ENCODE measurements at regions not wholly inside any gene's neighbourhood (a gene's known extent, or its start where the extent isn't known, plus 50 kb on each side); places are given as distances from the start of the nearest gene placed in this dataset.
"Not testable (repeated sequence)": the region's sequence is repeated elsewhere in the genome, so short reads cannot be mapped to it uniquely, and the experiment has no call there.

DNA sequence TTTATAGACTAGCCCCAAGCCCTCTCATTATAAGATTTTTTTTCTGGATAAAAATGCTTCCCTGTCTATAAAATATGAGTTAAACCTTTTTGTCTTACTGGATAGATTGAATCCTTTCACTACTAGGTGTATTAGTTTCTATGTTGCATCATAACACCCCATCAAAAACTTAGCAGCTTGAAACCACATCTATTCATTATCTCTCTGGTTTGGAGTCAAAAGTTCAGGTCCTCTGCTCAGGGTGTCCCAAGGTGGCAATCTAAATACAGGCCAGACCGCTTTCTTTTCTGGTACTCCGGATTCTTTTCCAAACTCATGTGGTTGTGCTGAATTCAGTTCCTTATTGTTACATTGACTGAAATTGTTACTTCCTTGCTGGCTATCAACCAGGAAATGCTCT lies 515.5 kb downstream of the PDHA2 start:
- Histone ChIP-seq H3K4me1 (no peaks in the 10 kb centered on the region; the same call in 1 of the 2 replicates), H3K36me3 (replicated peaks) (no peaks in the 10 kb centered on the region), H3K4me3 (no peak overlapping the region), H3K9me3 (no peaks in the 10 kb centered on the region), H3K27me3 (ENCODE audit: low read depth) (no peaks in the 10 kb centered on the region)
- in situ Hi-C loops (cut with MboI; ENCODE audit: low sequenced_read_pairs) = no loop called here
- DNase-seq (ENCODE audit: low spot score in 2 of 2) = no peak

DNA sequence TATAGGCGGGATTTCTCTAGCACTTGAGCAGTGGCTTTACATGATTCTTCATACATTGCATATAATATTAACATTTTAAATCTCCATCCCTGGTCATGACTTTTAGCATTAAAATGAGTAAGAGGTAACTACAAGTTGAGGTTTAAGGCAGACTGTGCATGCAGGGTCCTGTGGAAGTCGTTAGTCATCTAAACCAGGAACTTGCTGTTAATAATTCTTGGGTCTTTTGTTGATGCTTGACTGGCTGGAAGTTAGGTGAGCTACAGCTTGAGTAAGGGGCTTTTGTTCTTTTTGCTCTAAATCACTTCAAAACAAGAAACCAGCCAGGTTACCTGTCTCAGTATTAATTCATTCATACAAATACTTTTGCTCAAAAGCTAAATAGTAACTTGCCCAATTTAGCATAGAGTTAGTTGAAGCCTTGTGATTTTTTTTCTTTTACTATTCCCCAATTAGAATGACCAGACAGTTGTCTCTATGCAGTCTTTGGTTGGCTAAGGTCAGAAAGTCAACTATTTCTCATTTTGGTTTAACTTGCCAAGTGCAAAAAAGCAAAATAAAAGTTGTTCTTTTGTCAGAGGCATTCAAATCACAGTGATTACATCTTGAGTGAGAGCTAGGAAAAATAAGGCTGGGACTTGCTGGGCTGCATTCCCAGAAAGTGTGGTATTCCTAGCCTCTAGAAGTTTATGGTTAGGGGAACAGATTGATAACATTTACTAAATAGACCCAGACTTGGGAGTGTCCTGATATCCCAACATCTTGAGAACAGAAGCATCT lies 516.9 kb downstream of the PDHA2 start:
- Histone ChIP-seq H3K27me3 (ENCODE audit: low read depth) (no peaks in the 10 kb centered on the region), H3K9me3 (no peaks in the 10 kb centered on the region), H3K36me3 (replicated peaks) (no peaks in the 10 kb centered on the region), H3K4me1 (no peaks in the 10 kb centered on the region; the same call in 1 of the 2 replicates), H3K4me3 (no peak overlapping the region)
- no peak for DNase-seq (ENCODE audit: low spot score in 2 of 2)
- in situ Hi-C loops (cut with MboI; ENCODE audit: low sequenced_read_pairs) = no loop called here

DNA sequence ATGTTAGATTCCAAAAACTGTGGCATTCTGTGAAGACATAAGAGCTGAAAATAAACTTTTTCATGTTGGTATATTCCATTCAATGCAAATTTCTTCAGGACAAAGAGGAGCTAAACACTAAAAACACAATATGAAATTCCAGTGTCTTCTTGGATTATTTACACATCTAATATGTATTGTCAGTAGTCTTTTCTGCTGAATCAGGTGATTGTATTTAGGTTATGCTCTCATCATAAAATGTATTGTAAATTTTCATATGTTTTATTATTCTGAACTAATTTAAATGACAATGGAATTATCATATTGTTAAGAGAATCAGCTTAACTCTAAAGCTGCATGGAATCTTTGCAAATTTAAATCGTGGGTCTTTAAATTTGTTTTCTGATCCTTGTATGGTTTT lies 526.7 kb downstream of the PDHA2 start:
- Histone ChIP-seq H3K9me3 (no peaks in the 10 kb centered on the region), H3K4me3 (no peak overlapping the region), H3K36me3 (replicated peaks) (no peaks in the 10 kb centered on the region), H3K4me1 (peaks cover 7% of the 10 kb centered on the region), H3K27me3 (ENCODE audit: low read depth) (no peaks in the 10 kb centered on the region)
- peak in 1 of 2 experiments; percentile 28 for DNase-seq (ENCODE audit: low spot score in 2 of 2)
- in situ Hi-C loops (cut with MboI; ENCODE audit: low sequenced_read_pairs) = no loop called here

DNA sequence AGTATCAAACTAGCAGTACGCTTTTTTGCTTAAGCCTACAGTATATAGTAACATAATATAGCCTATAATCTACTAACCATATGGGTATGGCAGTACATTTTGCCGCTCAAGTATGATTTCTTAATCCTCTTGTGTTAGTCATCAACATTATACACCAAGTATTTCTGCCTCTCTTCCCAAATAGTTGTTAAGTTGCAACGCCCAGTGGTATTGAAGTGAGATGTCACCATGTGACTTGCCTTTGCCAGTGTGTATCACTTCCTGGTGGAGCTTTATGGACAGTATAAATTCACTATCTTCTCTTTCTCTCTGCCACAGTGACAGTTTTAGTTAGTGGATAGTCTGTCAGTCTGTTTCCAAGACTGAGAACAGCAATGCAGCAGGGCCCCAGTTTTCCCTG lies 535.5 kb downstream of the PDHA2 start:
- no peaks in the 10 kb centered on the region for H3K4me1 ChIP-seq
- H3K9me3 ChIP-seq = no peaks in the 10 kb centered on the region
- H3K4me3 ChIP-seq = no peak overlapping the region
- in situ Hi-C loops (cut with MboI; ENCODE audit: low sequenced_read_pairs) = no loop called here
- DNase-seq (ENCODE audit: low spot score in 2 of 2) = no peak
- no peaks in the 10 kb centered on the region for H3K27me3 ChIP-seq (ENCODE audit: low read depth)
- no peaks in the 10 kb centered on the region for H3K36me3 ChIP-seq (replicated peaks)

DNA sequence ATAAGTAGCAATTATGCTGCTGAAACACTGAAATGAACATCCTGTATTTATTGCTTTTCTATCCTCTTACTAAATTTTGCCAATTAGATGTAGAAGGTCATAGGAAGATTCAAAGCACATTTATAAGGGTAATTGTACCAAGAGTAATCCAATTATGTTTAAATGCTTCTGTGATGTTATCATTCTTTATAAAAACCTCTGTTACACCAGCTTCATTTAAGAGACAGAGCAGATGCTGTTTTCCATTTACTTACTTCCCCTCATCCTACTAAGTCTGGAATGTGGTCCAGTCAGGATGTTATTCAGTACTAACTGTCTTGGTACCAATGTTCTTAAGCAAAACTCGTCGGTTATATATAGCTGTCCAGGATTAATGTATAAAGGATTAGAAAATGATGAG lies 539.6 kb downstream of the PDHA2 start:
- no peaks in the 10 kb centered on the region for H3K9me3 ChIP-seq
- no peaks in the 10 kb centered on the region for H3K4me1 ChIP-seq
- no peaks in the 10 kb centered on the region for H3K27me3 ChIP-seq (ENCODE audit: low read depth)
- H3K4me3 ChIP-seq = no peak overlapping the region
- DNase-seq (ENCODE audit: low spot score in 2 of 2) = no peak
- H3K36me3 ChIP-seq (replicated peaks) = no peaks in the 10 kb centered on the region
- in situ Hi-C loops (cut with MboI; ENCODE audit: low sequenced_read_pairs) = no loop called here

- Histone ChIP-seq H3K4me1 (no peaks in the 10 kb centered on the region), H3K27me3 (ENCODE audit: low read depth) (no peaks in the 10 kb centered on the region), H3K36me3 (replicated peaks) (no peaks in the 10 kb centered on the region), H3K9me3 (no peaks in the 10 kb centered on the region), H3K4me3 (no peak overlapping the region)
- DNase-seq (ENCODE audit: low spot score in 2 of 2) = no peak
- in situ Hi-C loops (cut with MboI; ENCODE audit: low sequenced_read_pairs) = no loop called here
Measured at GRCh38 chr4:96380106-96380505, 540.2 kb downstream of the PDHA2 start.

GRCh38 chr4:96383349-96383748 lies 543.5 kb downstream of the PDHA2 start:
- no peak for DNase-seq (ENCODE audit: low spot score in 2 of 2)
- in situ Hi-C loops (cut with MboI; ENCODE audit: low sequenced_read_pairs) = no loop called here

GRCh38 chr4:96389770-96390169 lies 549.9 kb downstream of the PDHA2 start:
- Histone ChIP-seq H3K36me3 (replicated peaks) (no peaks in the 10 kb centered on the region), H3K4me3 (no peak overlapping the region), H3K4me1 (no peaks in the 10 kb centered on the region), H3K9me3 (no peaks in the 10 kb centered on the region), H3K27me3 (ENCODE audit: low read depth) (no peaks in the 10 kb centered on the region)
- in situ Hi-C loops (cut with MboI; ENCODE audit: low sequenced_read_pairs) = no loop called here
- DNase-seq (ENCODE audit: low spot score in 2 of 2) = no peak

More at GRCh38 chr4:96383349-96383748, 543.5 kb downstream of the PDHA2 start:
- Histone ChIP-seq H3K9me3 (no peaks in the 10 kb centered on the region), H3K36me3 (replicated peaks) (no peaks in the 10 kb centered on the region), H3K4me1 (no peaks in the 10 kb centered on the region), H3K27me3 (ENCODE audit: low read depth) (no peaks in the 10 kb centered on the region), H3K4me3 (no peak overlapping the region)

DNA sequence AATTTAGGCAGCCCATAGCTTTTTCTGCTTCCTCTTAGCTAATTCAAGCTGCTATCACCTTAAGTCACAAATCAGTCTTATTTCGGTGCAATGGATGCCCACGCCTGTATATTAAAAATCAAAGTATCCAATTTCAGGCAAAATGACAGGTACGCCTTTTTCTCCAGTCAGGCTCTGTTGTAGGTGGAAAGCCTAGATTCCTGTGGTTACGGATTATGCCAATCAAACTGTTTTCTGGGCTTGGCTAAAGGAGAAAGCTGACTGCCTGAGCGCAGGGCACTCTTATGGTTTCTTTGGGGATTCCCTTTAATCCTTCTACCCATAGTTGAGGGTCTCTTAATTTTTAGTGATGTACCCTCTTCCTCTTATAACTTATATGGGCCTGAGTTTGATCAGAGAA lies 550.5 kb downstream of the PDHA2 start:
- in situ Hi-C loops (cut with MboI; ENCODE audit: low sequenced_read_pairs) = no loop called here
- H3K4me3 ChIP-seq = no peak overlapping the region
- H3K36me3 ChIP-seq (replicated peaks) = no peaks in the 10 kb centered on the region
- H3K9me3 ChIP-seq = no peaks in the 10 kb centered on the region
- H3K27me3 ChIP-seq (ENCODE audit: low read depth) = no peaks in the 10 kb centered on the region
- no peak for DNase-seq (ENCODE audit: low spot score in 2 of 2)
- H3K4me1 ChIP-seq = no peaks in the 10 kb centered on the region

GRCh38 chr4:96395747-96396146 lies 555.9 kb downstream of the PDHA2 start:
- no peak overlapping the region for H3K4me3 ChIP-seq
- no peaks in the 10 kb centered on the region for H3K4me1 ChIP-seq
- in situ Hi-C loops (cut with MboI; ENCODE audit: low sequenced_read_pairs) = no loop called here
- no peaks in the 10 kb centered on the region for H3K27me3 ChIP-seq (ENCODE audit: low read depth)
- no peaks in the 10 kb centered on the region for H3K36me3 ChIP-seq (replicated peaks)
- H3K9me3 ChIP-seq = no peaks in the 10 kb centered on the region
- DNase-seq (ENCODE audit: low spot score in 2 of 2) = no peak

DNA sequence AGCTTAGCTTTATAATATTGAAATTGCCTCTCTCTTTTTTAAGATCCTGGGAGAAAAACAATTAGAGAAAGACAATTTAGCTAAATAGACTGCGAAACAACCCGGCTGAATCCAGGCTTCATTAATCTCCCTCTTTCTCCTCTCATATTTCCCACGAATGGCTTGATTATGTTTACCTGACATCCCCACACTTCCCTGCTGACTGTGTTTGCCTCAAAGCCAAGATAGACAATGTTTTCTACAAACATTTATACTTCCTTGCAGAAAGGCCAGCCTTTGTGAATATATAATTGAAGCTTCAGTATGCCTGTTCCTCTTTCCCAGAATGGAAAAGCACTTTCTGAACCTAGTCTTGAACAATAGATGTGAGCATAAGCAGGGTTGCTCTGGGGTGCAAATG lies 566.8 kb downstream of the PDHA2 start:
- H3K4me3 ChIP-seq = no peak overlapping the region
- DNase-seq (ENCODE audit: low spot score in 2 of 2) = no peak
- H3K4me1 ChIP-seq = no peaks in the 10 kb centered on the region
- no peaks in the 10 kb centered on the region for H3K27me3 ChIP-seq (ENCODE audit: low read depth)
- H3K9me3 ChIP-seq = no peaks in the 10 kb centered on the region
- in situ Hi-C loops (cut with MboI; ENCODE audit: low sequenced_read_pairs) = no loop called here
- no peaks in the 10 kb centered on the region for H3K36me3 ChIP-seq (replicated peaks)

DNA sequence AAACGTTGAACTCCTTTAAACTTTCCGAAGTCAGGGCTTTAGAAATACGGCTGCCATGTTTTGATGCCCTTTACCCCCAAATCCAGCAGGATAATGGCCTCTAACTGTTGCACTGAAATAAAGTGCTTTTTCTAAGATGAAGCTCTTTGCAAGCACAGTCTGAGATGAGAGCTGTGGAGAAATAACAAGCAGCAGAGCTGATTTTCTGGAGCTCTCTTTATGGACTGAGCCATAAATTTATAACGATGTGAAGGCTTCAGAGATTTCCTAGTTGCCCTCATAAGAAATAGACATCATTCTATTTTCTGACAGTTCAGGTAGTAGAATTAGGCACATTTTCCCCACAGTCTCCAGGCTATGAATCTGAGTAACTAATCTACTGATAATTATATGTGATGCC lies 567.3 kb downstream of the PDHA2 start:
- Histone ChIP-seq H3K36me3 (replicated peaks) (no peaks in the 10 kb centered on the region), H3K9me3 (no peaks in the 10 kb centered on the region), H3K4me1 (no peaks in the 10 kb centered on the region), H3K27me3 (ENCODE audit: low read depth) (no peaks in the 10 kb centered on the region), H3K4me3 (no peak overlapping the region)
- in situ Hi-C loops (cut with MboI; ENCODE audit: low sequenced_read_pairs) = no loop called here
- DNase-seq (ENCODE audit: low spot score in 2 of 2) = no peak

- no peak for DNase-seq (ENCODE audit: low spot score in 2 of 2)
- Histone ChIP-seq H3K27me3 (ENCODE audit: low read depth) (no peaks in the 10 kb centered on the region), H3K4me3 (no peak overlapping the region), H3K36me3 (replicated peaks) (no peaks in the 10 kb centered on the region), H3K9me3 (no peaks in the 10 kb centered on the region), H3K4me1 (no peaks in the 10 kb centered on the region)
- in situ Hi-C loops (cut with MboI; ENCODE audit: low sequenced_read_pairs) = no loop called here
Measured at GRCh38 chr4:96407738-96408463, 568.0 kb downstream of the PDHA2 start.

- H3K4me1 ChIP-seq; H3K9me3 ChIP-seq; H3K27me3 ChIP-seq (ENCODE audit: low read depth); in situ Hi-C loops (cut with MboI; ENCODE audit: low sequenced_read_pairs); H3K4me3 ChIP-seq; H3K36me3 ChIP-seq (replicated peaks); DNase-seq (ENCODE audit: low spot score in 2 of 2): not testable (repeated sequence)
Measured at GRCh38 chr4:96414853-96415252, 575.0 kb downstream of the PDHA2 start.

Measured in HAP-1 (cell line).